ENCODE measurements at regions not wholly inside any gene's neighbourhood (a gene's known extent, or its start where the extent isn't known, plus 50 kb on each side); places are given as distances from the start of the nearest gene placed in this dataset.

DNA sequence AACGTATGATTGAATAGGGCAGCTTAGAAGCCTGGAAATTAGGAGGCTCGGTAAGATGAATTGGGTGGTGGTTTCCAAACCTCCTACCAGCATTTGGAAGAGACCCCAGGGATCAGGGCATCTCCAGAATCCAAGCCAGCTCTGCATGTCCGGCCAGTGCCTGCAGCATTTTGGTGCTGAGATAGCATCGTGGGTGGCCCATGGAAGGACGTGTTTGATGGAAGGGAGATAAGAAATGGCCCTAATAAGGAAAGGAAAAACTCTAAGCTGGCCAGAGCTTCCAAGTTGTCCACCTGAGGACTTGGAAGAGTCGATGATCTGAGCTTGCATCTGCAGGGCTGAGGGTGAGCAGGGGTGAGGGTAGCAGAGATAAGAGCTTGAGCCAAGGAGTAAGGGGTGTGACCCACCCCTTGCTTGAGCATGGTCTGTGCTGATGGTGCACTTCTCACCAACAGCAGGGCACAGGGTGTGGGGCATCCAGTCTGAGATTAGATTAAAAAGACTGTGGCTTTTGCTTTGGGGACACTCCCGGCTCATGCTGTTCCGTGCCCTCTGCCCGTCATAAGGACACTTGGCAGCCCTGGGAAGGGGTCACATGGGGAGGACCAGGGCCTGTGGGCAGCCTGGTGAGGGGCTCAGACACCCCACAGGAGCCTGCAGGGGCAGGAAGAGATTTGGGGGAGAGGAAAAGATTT is 213.2 kb downstream of the ERMARD start:
- H4K91ac ChIP-seq (replicated peaks; ENCODE audit: insufficient read length, low read length) = no peak overlapping the region
- no peak overlapping the region for H3K56ac ChIP-seq (replicated peaks; ENCODE audit: insufficient read length, low read depth, low read length)
- no peak overlapping the region for H2BK20ac ChIP-seq (ENCODE audit: low read length)
- no peak for FAIRE-seq
- no peak overlapping the region for H3K14ac ChIP-seq (ENCODE audit: insufficient read length)
- no peak overlapping the region for H3K4me3 ChIP-seq (ENCODE audit: extremely low read depth in 1 of 4, insufficient read depth in 2 of 4, low read depth in 3 of 4, low read length in 4 of 4)
- H3K36me3 ChIP-seq (ENCODE audit: control insufficient read depth in 2 of 4, insufficient read depth in 4 of 4, low read length in 3 of 4) = no peaks in the 10 kb centered on the region
- no peak overlapping the region for H3K27ac ChIP-seq (ENCODE audit: low read depth, low read length)
- H4K8ac ChIP-seq (ENCODE audit: extremely low read depth, insufficient read depth, low read length) = no peak overlapping the region
- no peak overlapping the region for H2BK5ac ChIP-seq (ENCODE audit: low read depth, low read length)
- no peak overlapping the region for H4K5ac ChIP-seq (ENCODE audit: insufficient read length, low read depth, low read length)
- H3K4ac ChIP-seq (replicated peaks; ENCODE audit: insufficient read length, low read depth, low read length) = no peak overlapping the region
- ChIA-PET CTCF (ENCODE audit: partially characterized antibody) (interaction anchor here (0.6 to 3.9 kb wide), 3 partner anchors 13 to 160 kb away, joined by 3 to 11 read pairs (median 3); no protein-coding TSS in a partner anchor), POLR2A (ENCODE audit: partially characterized antibody) (no interaction called here)
- no peak overlapping the region for H2AFZ ChIP-seq (ENCODE audit: low read length)
- H3K9ac ChIP-seq (replicated peaks in 1 of 4; ENCODE audit: extremely low read depth in 1 of 4, low read depth in 3 of 4, low read length in 3 of 4) = no peak overlapping the region
- H3K9me3 ChIP-seq (ENCODE audit: insufficient read depth in 2 of 2, low read depth in 1 of 2, low read length in 1 of 2) = peaks cover 0 to 5% of the 10 kb centered on the region in 2 experiments; a peak in 1 of 4 replicates
- H3K4me1 ChIP-seq (replicated peaks in 1 of 4; ENCODE audit: control insufficient read depth in 3 of 4, insufficient read depth in 4 of 4, low read length in 3 of 4) = peaks cover 0 to 6% (median under 1%) of the 10 kb centered on the region in 4 experiments; a peak in 2 of 7 replicates
- no peak overlapping the region for H2AK5ac ChIP-seq (ENCODE audit: low read depth, low read length)
- 89% methylated on average over 9 of the region's 9 CpGs; no CpG with 5 or more reads in 1 of the 2 experiments for WGBS, 2 experiments (ENCODE audit: extremely low coverage in 1 of 2, insufficient coverage in 1 of 2, insufficient read length in 1 of 2, insufficient replicate concordance in 2 of 2, low coverage in 1 of 2, low lambda C conversion rate in 2 of 2, missing lambda C conversion rate in 1 of 2)
- no peaks in the 10 kb centered on the region; the same call in 1 of the 2 replicates for H3K23me2 ChIP-seq (ENCODE audit: low read depth, low read length)
- no peaks in the 10 kb centered on the region for H3K79me2 ChIP-seq (ENCODE audit: control insufficient read depth in 1 of 2, insufficient read depth in 2 of 2, low read length in 2 of 2)
- H2BK15ac ChIP-seq (ENCODE audit: low read length) = no peak overlapping the region
- no peak overlapping the region for H3K18ac ChIP-seq (ENCODE audit: extremely low read depth, low read length)
- H2BK12ac ChIP-seq (ENCODE audit: low read depth, low read length) = no peak overlapping the region
- H2BK120ac ChIP-seq (replicated peaks; ENCODE audit: low read depth, low read length) = no peak overlapping the region
- H3K27me3 ChIP-seq (replicated peaks in 1 of 4; ENCODE audit: control insufficient read depth in 3 of 4, extremely low read depth in 1 of 4, insufficient read depth in 3 of 4, low read length in 3 of 4) = peaks cover 0 to 16% (median 8%) of the 10 kb centered on the region in 4 experiments; a peak in 5 of 7 replicates
- H3K23ac ChIP-seq (ENCODE audit: insufficient read length) = no peak overlapping the region
- H3K4me2 ChIP-seq (ENCODE audit: insufficient read depth in 1 of 2, low read depth in 2 of 2, low read length in 2 of 2) = no peak overlapping the region
- no peak for DNase-seq (ENCODE audit: low read depth in 1 of 2, low spot score in 2 of 2)
- H3K79me1 ChIP-seq (ENCODE audit: low read depth, low read length) = no peaks in the 10 kb centered on the region
- TF ChIP-seq CHD1 (IDR thresholded peaks at IDR 0.05; ENCODE audit: low read depth, low read length) = no peak
- TF ChIP-seq BRCA1 (IDR thresholded peaks at IDR 0.05; ENCODE audit: low read depth, low read length) = no peak
- TF ChIP-seq, protein P1, sequence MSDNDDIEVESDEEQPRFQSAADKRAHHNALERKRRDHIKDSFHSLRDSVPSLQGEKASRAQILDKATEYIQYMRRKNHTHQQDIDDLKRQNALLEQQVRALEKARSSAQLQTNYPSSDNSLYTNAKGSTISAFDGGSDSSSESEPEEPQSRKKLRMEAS (IDR thresholded peaks at IDR 0.05) = no peak
- TF ChIP-seq KDM5A (IDR thresholded peaks at IDR 0.05; ENCODE audit: low read length) = no peak
- no peak for TF ChIP-seq CBX5 (IDR thresholded peaks at IDR 0.05; ENCODE audit: low read depth, low read length)
- TF ChIP-seq, protein P2, sequence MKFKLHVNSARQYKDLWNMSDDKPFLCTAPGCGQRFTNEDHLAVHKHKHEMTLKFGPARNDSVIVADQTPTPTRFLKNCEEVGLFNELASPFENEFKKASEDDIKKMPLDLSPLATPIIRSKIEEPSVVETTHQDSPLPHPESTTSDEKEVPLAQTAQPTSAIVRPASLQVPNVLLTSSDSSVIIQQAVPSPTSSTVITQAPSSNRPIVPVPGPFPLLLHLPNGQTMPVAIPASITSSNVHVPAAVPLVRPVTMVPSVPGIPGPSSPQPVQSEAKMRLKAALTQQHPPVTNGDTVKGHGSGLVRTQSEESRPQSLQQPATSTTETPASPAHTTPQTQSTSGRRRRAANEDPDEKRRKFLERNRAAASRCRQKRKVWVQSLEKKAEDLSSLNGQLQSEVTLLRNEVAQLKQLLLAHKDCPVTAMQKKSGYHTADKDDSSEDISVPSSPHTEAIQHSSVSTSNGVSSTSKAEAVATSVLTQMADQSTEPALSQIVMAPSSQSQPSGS (IDR thresholded peaks at IDR 0.05; ENCODE audit: low read length) = no peak
- H4K20me1 ChIP-seq (replicated peaks in 1 of 2; ENCODE audit: control insufficient read depth in 1 of 2, insufficient read depth in 2 of 2, low read length in 2 of 2) = no peaks in the 10 kb centered on the region

Data from H1 (cell line).